Mucosa of rectum (tissue), 2 donors: ENCODE measurements at regions not wholly inside any gene's neighbourhood (a gene's known extent, or its start where the extent isn't known, plus 50 kb on each side); places are given as distances from the start of the nearest gene placed in this dataset.

Experiments
- H3K27ac ChIP-seq, 2 donors: one replicate each; pipeline ENCODE4 v1.7.0; 2013; ENCODE audit warnings: inconsistent platforms in 2 of 2, low read depth in 2 of 2, low read length in 2 of 2
- H3K27me3 ChIP-seq, 2 donors: one replicate each; pipeline ENCODE4 v1.7.0; 2013; ENCODE audit warnings: low read length in 2 of 2; ENCODE audit not compliant: control insufficient read depth in 2 of 2, insufficient read depth in 2 of 2
- H3K36me3 ChIP-seq, 2 donors: one replicate each; pipeline ENCODE4 v1.7.0; 2013; ENCODE audit warnings: low read length in 2 of 2; ENCODE audit not compliant: control insufficient read depth in 2 of 2, insufficient read depth in 2 of 2
- H3K4me1 ChIP-seq, 2 donors: one replicate each; pipeline ENCODE4 v1.7.0; 2013; ENCODE audit warnings: low read length in 2 of 2, mild to moderate bottlenecking in 1 of 2; ENCODE audit not compliant: control insufficient read depth in 2 of 2, insufficient read depth in 2 of 2
- H3K4me3 ChIP-seq, 2 donors: one replicate each; pipeline ENCODE4 v1.7.0; 2013; ENCODE audit warnings: low read length in 2 of 2
- H3K9ac ChIP-seq, 2 donors: one replicate each; pipeline ENCODE4 v1.7.0; 2013; ENCODE audit warnings: low read length in 2 of 2, low read depth in 1 of 2, mild to moderate bottlenecking in 1 of 2
- H3K9me3 ChIP-seq, 2 donors: one replicate each; pipeline ENCODE4 v1.7.0; 2013; ENCODE audit warnings: low read length in 2 of 2; ENCODE audit not compliant: control insufficient read depth in 2 of 2
- donor health status: healthy.
- donor health status: Normal muscosa, but diverticular disease.

DNA sequence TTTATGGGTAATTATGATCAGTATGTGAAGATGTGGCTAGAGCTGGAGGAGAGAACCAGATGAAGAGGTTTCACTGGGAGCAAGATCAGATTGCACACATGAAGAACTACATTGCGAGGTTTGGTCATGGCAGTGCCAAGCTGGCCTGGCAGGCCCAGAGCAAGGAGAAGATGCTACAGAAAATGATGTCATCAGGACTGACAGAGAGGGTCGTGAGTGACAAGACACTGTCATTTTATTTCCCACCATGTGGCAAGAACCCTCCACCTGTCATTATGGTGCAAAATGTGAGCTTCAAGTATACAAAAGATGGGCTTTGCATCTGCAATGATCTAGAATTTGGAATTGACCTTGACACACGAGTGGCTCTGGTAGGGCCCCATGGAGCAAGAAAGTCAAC lies 168.3 kb downstream of the C3orf38 start:
- Histone ChIP-seq H3K27me3 (no peaks in the 10 kb centered on the region), H3K9me3 (no peaks in the 10 kb centered on the region), H3K9ac (no peak overlapping the region), H3K27ac (no peak overlapping the region), H3K36me3 (no peaks in the 10 kb centered on the region), H3K4me1 (no peaks in the 10 kb centered on the region), H3K4me3 (no peak overlapping the region)

DNA sequence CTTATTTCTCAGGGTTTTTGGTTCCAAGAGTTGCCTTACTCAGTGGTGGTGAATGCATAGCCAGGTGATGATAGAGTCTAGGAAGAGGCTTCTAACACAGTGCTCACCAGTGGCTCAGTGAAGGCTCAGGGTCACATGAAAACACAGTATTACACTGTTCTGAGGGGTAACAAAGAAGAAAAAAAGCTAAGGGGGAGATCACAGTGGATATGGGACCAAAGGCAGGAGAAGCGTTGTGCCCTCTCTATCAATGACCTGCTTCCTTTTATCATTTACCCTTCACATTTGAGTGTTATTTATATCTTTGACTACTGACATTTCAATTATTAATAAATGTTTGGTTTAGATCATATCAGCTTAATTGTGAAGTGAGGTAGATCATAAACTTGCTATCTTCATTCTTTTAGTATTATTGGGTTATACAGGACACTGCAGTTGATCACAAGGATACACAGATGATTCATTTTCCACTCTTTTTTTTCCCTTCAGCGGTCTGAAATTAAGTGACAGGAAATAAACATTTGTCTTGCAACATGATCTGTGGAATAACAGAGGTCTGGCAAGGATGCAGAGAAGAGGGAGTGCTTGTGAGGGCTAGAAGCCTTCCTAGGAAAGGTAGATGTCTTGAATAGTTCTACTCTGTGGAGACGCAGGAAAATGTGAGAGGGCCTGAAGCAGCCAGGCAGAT lies 171.7 kb downstream of the C3orf38 start:
- H3K36me3 ChIP-seq: no peaks in the 10 kb centered on the region
- H3K4me1 ChIP-seq: no peaks in the 10 kb centered on the region
- H3K4me3 ChIP-seq: no peak overlapping the region
- H3K9me3 ChIP-seq: no peaks in the 10 kb centered on the region
- no peak overlapping the region for H3K9ac ChIP-seq
- H3K27ac ChIP-seq: no peak overlapping the region
- no peaks in the 10 kb centered on the region for H3K27me3 ChIP-seq

DNA sequence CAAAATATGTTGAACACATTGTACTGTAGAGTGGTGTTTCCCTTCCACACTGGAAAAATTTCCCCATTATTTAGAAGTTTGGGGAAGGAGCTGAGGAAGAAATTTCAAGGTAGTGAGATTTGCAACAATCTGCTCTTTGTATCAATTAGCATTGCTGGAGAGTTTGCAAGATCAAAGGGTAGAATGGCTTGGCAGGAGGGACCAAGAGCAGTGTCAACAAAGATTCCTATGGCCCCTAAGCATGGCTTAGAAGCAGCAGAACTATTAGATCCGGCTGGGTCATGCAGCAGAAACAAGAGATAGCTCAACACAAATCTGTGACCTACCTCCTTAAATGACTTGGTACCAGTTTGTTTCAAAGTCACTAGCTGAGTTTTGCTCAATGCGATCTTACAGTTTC lies 175.0 kb downstream of the C3orf38 start:
- H3K4me1 ChIP-seq: no peaks in the 10 kb centered on the region
- H3K27ac ChIP-seq: no peak overlapping the region
- no peak overlapping the region for H3K4me3 ChIP-seq
- no peaks in the 10 kb centered on the region for H3K27me3 ChIP-seq
- no peaks in the 10 kb centered on the region for H3K9me3 ChIP-seq
- no peaks in the 10 kb centered on the region for H3K36me3 ChIP-seq
- H3K9ac ChIP-seq: no peak overlapping the region

DNA sequence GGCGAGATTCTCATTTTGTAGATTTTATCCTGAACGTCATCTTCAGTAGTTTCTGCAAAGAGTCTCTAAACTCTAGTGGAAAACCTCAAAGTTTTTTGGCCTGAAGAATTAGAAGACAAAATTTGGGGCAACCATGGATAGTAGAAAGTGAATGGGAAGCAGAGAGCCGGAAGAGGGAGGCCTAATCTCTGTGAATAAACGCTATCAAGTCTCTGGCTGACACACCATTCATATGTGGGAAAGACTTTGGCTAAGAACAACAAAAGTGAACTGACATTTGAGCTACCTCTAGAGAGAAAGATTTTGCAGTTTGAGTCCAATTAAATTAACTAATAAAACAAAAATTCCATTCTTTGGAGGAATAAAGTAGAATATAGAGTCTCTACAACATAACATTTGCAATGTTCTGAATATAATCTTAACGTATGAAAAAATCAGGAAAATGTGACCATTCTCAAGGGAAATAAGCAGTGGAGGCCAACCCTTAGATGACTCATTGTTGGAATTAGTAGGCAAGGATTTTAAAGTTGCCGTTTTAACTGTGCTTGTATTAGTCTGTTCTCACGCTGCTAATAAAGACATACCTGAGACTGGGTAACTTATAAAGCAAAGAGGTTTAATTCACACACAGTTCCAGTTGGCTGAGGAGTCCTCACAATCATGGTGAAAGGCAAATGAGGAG lies 184.6 kb downstream of the C3orf38 start:
- no peak overlapping the region for H3K9ac ChIP-seq
- no peaks in the 10 kb centered on the region for H3K4me1 ChIP-seq
- H3K9me3 ChIP-seq: no peaks in the 10 kb centered on the region
- H3K4me3 ChIP-seq: no peak overlapping the region
- H3K27me3 ChIP-seq: no peaks in the 10 kb centered on the region
- no peaks in the 10 kb centered on the region for H3K36me3 ChIP-seq
- H3K27ac ChIP-seq: no peak overlapping the region

- H3K27ac ChIP-seq: no peak overlapping the region
- H3K9ac ChIP-seq: no peak overlapping the region
- no peaks in the 10 kb centered on the region for H3K4me1 ChIP-seq
These were observed 187.1 kb downstream of the C3orf38 start for GRCh38 chr3:88336894-88337293.

GRCh38 chr3:88343264-88343663 lies 193.5 kb downstream of the C3orf38 start:
- Histone ChIP-seq H3K4me3 (no peak overlapping the region), H3K27me3 (no peaks in the 10 kb centered on the region), H3K27ac (no peak overlapping the region), H3K36me3 (no peaks in the 10 kb centered on the region), H3K9ac (no peak overlapping the region), H3K4me1 (no peaks in the 10 kb centered on the region), H3K9me3 (no peaks in the 10 kb centered on the region)

More at GRCh38 chr3:88336894-88337293, 187.1 kb downstream of the C3orf38 start:
- Histone ChIP-seq H3K27me3 (no peaks in the 10 kb centered on the region), H3K4me3 (no peak overlapping the region), H3K9me3 (no peaks in the 10 kb centered on the region), H3K36me3 (no peaks in the 10 kb centered on the region)

DNA sequence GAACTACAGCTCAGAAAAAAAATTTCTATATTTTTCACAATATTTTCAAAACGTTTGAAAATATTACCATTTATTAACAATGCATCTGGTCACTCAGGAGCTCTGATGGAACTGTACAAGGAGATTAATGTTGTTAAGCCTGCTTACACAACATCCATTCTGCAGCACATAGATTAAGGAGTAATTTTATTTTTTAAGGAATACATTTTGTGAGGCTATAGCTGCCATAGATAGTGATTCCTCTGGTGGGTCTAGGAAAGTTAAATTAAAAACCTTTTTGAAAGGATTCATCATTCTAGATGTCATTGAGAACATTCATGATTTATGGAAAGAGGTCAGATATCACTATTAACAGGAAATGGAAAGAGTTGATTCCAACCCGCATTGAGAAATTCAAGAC lies 196.9 kb downstream of the C3orf38 start:
- Histone ChIP-seq H3K4me1 (no peaks in the 10 kb centered on the region), H3K9ac (no peak overlapping the region), H3K4me3 (no peak overlapping the region), H3K27ac (no peak overlapping the region), H3K27me3 (no peaks in the 10 kb centered on the region), H3K36me3 (no peaks in the 10 kb centered on the region), H3K9me3 (no peaks in the 10 kb centered on the region)

- no peaks in the 10 kb centered on the region for H3K36me3 ChIP-seq
- no peak overlapping the region for H3K9ac ChIP-seq
- H3K9me3 ChIP-seq: no peaks in the 10 kb centered on the region
These were observed 212.7 kb downstream of the C3orf38 start for GRCh38 chr3:88362428-88362827.

GRCh38 chr3:88364926-88365325 lies 215.2 kb downstream of the C3orf38 start:
- Histone ChIP-seq H3K36me3 (no peaks in the 10 kb centered on the region), H3K4me1 (no peaks in the 10 kb centered on the region), H3K27me3 (no peaks in the 10 kb centered on the region), H3K9ac (no peak overlapping the region), H3K27ac (no peak overlapping the region), H3K9me3 (no peaks in the 10 kb centered on the region), H3K4me3 (no peak overlapping the region)

More at GRCh38 chr3:88362428-88362827, 212.7 kb downstream of the C3orf38 start:
- Histone ChIP-seq H3K4me1 (no peaks in the 10 kb centered on the region), H3K27ac (no peak overlapping the region), H3K27me3 (no peaks in the 10 kb centered on the region), H3K4me3 (no peak overlapping the region)

DNA sequence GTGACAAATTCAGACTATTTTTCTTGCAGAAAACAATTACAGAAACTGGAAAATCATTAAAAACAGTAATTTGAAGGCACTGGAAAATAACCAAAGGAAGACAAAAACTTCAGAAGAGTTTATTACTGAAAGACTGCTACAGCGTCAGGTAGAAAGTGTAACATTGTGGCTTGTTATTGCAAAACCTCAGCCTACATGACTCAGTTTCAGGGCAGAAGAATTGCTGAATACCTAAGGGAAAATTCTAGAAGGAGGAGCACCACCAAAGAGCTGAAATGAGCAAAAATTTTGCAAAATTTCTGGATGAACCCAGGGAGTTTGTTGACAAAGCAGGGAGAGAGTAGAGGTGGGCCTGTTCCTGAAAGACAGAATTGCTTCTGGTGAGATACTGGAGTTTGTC lies 219.6 kb downstream of the C3orf38 start:
- Histone ChIP-seq H3K4me3 (no peak overlapping the region), H3K27me3 (no peaks in the 10 kb centered on the region), H3K9me3 (no peaks in the 10 kb centered on the region), H3K27ac (no peak overlapping the region), H3K9ac (no peak overlapping the region), H3K36me3 (no peaks in the 10 kb centered on the region), H3K4me1 (no peaks in the 10 kb centered on the region)
